ENCODE measurements at regions not wholly inside any gene's neighbourhood (a gene's known extent, or its start where the extent isn't known, plus 50 kb on each side); places are given as distances from the start of the nearest gene placed in this dataset.

- no peak for TF ChIP-seq CTCF (IDR thresholded peaks at IDR 0.05; ENCODE audit: low read depth, low read length, missing control alignments)
- DNase-seq (ENCODE audit: low read depth) = no peak
- in situ Hi-C loops (cut with HindIII; ENCODE audit: low sequenced_read_pairs) = no loop called here
Observed at GRCh38 chr14:34246206-34246605, 215.8 kb downstream of the SPTSSA start.

DNA sequence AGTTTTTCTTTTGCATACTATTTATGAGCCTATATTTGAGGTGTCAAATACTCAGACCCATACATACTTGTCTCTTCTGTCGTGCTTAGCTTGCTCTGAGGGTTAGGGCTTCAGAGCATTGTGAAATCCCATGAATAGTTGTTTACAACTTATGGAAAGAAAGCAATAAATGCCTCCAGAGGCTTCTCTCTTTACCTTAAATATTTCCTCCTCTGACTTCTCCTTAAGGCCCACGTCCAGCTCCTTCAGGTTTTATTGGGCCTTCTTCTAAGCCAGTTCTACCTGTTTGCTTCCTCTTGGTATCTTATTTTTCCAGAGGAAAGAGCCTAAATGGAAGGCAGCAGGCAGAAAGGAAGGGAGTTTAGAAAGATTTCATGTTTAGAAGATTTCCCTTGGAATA lies 218.6 kb downstream of the SPTSSA start:
- TF ChIP-seq CTCF (IDR thresholded peaks at IDR 0.05; ENCODE audit: low read depth, low read length, missing control alignments) = no peak
- no peak overlapping the region for H3K4me3 ChIP-seq (ENCODE audit: low read depth, low read length)
- in situ Hi-C loops (cut with HindIII; ENCODE audit: low sequenced_read_pairs) = no loop called here
- no peak for DNase-seq (ENCODE audit: low read depth)

More at GRCh38 chr14:34246206-34246605, 215.8 kb downstream of the SPTSSA start:
- H3K4me3 ChIP-seq (ENCODE audit: low read depth, low read length) = no peak overlapping the region

DNA sequence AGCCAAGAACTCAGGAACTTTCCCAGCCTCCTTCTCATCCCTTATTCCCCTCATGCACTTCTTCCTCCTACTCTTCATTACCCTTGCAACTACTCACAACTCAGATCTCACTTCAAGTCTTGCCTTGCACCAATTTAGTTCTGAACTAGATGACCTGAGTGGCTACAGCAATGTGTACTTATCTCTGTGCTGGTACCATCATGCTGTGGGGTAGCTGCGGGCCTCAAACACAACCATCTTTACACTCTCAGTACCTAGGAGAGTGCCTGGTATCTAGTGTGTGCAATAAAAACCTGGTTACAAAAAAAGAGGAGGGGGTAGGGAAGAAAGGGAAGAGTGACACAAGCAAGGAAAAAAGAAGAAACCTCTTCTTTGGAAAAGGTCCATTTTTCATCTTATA lies 219.0 kb downstream of the SPTSSA start:
- no peak overlapping the region for H3K4me3 ChIP-seq (ENCODE audit: low read depth, low read length)
- DNase-seq (ENCODE audit: low read depth) = no peak
- in situ Hi-C loops (cut with HindIII; ENCODE audit: low sequenced_read_pairs) = no loop called here
- TF ChIP-seq CTCF (IDR thresholded peaks at IDR 0.05; ENCODE audit: low read depth, low read length, missing control alignments) = no peak

- no peak for TF ChIP-seq CTCF (IDR thresholded peaks at IDR 0.05; ENCODE audit: low read depth, low read length, missing control alignments)
- no peak for DNase-seq (ENCODE audit: low read depth)
- no peak overlapping the region for H3K4me3 ChIP-seq (ENCODE audit: low read depth, low read length)
- in situ Hi-C loops (cut with HindIII; ENCODE audit: low sequenced_read_pairs) = no loop called here
Observed at GRCh38 chr14:34241185-34241711, 220.8 kb downstream of the SPTSSA start.

GRCh38 chr14:34238610-34239009 lies 223.4 kb downstream of the SPTSSA start:
- TF ChIP-seq CTCF (IDR thresholded peaks at IDR 0.05; ENCODE audit: low read depth, low read length, missing control alignments) = no peak
- in situ Hi-C loops (cut with HindIII; ENCODE audit: low sequenced_read_pairs) = no loop called here
- no peak for DNase-seq (ENCODE audit: low read depth)
- H3K4me3 ChIP-seq (ENCODE audit: low read depth, low read length) = no peak overlapping the region

- in situ Hi-C loops (cut with HindIII; ENCODE audit: low sequenced_read_pairs) = no loop called here
- no peak for DNase-seq (ENCODE audit: low read depth)
- no peak for TF ChIP-seq CTCF (IDR thresholded peaks at IDR 0.05; ENCODE audit: low read depth, low read length, missing control alignments)
- no peak overlapping the region for H3K4me3 ChIP-seq (ENCODE audit: low read depth, low read length)
Observed at GRCh38 chr14:34237677-34238076, 224.4 kb downstream of the SPTSSA start.

DNA sequence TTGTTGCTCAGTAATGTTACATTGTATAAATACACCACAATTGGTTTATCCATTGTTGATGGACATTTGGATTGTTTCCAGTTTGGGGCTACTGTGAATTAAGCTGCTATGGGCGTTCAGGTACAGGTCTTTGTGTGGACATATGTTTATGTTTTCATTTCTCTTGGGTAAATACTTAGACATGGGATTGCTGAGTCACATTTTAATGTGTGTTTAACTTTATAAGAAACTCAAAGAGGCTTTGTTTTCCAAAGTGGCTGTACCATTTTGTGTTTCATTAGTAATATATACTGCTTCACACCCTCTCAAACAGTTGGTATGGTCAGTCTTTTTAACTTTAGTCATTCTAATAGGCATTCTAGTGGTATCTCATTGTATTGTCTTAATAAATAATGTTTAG lies 225.0 kb downstream of the SPTSSA start:
- no peak for TF ChIP-seq CTCF (IDR thresholded peaks at IDR 0.05; ENCODE audit: low read depth, low read length, missing control alignments)
- in situ Hi-C loops (cut with HindIII; ENCODE audit: low sequenced_read_pairs) = no loop called here
- H3K4me3 ChIP-seq (ENCODE audit: low read depth, low read length) = no peak overlapping the region
- no peak for DNase-seq (ENCODE audit: low read depth)
